Hippocampal formation (tissue), 2 donors: ENCODE measurements at regions not wholly inside any gene's neighbourhood (a gene's known extent, or its start where the extent isn't known, plus 50 kb on each side); places are given as distances from the start of the nearest gene placed in this dataset.
"Not testable (repeated sequence)": the region's sequence is repeated elsewhere in the genome, so short reads cannot be mapped to it uniquely, and the experiment has no call there.

ENCODE experiments used
- DNase-seq, 2 donors: peaks; one replicate each; lab custom pipeline; 2025; lab: John Stamatoyannopoulos, UW

- no peak for DNase-seq
Measured at GRCh38 chr10:33609546-33609945, 275.1 kb upstream of the NRP1 start.

GRCh38 chr10:33602278-33602677, 267.8 kb upstream of the NRP1 start:
- no peak for DNase-seq

- no peak for DNase-seq
Measured at GRCh38 chr10:33600381-33600780, 265.9 kb upstream of the NRP1 start.

- no peak for DNase-seq
Measured at GRCh38 chr10:33596422-33596821, 262.0 kb upstream of the NRP1 start.

- DNase-seq: no peak
Measured at GRCh38 chr10:33594475-33594874, 260.0 kb upstream of the NRP1 start.

- no peak for DNase-seq
Measured at GRCh38 chr10:33588974-33589600, 254.6 kb upstream of the NRP1 start.

- not testable (repeated sequence) for DNase-seq
Measured at GRCh38 chr10:33584596-33584995, 250.1 kb upstream of the NRP1 start.

- DNase-seq: no peak
Measured at GRCh38 chr10:33579996-33580395, 245.5 kb upstream of the NRP1 start.

- DNase-seq: no peak
Measured at GRCh38 chr10:33573606-33574005, 239.1 kb upstream of the NRP1 start.

GRCh38 chr10:33571616-33572015, 237.1 kb upstream of the NRP1 start:
- DNase-seq: no peak

- peak; percentile 16 to 51 for DNase-seq
Measured at GRCh38 chr10:33570495-33570894, 236.0 kb upstream of the NRP1 start.

GRCh38 chr10:33569702-33570101, 235.2 kb upstream of the NRP1 start:
- DNase-seq: no peak

GRCh38 chr10:33566426-33566825, 232.0 kb upstream of the NRP1 start:
- peak in 1 of 2 donors; percentile 1 for DNase-seq

- no peak for DNase-seq
Measured at GRCh38 chr10:33566001-33566400, 231.5 kb upstream of the NRP1 start.

- DNase-seq: no peak
Measured at GRCh38 chr10:33565231-33565630, 230.8 kb upstream of the NRP1 start.

- no peak for DNase-seq
Measured at GRCh38 chr10:33559105-33559504, 224.6 kb upstream of the NRP1 start.

GRCh38 chr10:33557313-33557712, 222.8 kb upstream of the NRP1 start:
- DNase-seq: no peak

GRCh38 chr10:33556620-33557019, 222.2 kb upstream of the NRP1 start:
- DNase-seq: no peak

GRCh38 chr10:33556103-33556502, 221.6 kb upstream of the NRP1 start:
- DNase-seq: no peak

GRCh38 chr10:33553748-33554571, 219.5 kb upstream of the NRP1 start:
- peak in 1 of 2 donors; percentile 9 for DNase-seq

GRCh38 chr10:33552290-33552689, 217.8 kb upstream of the NRP1 start:
- DNase-seq: no peak

- DNase-seq: no peak
Measured at GRCh38 chr10:33550811-33551210, 216.3 kb upstream of the NRP1 start.

- no peak for DNase-seq
Measured at GRCh38 chr10:33547976-33548375, 213.5 kb upstream of the NRP1 start.

GRCh38 chr10:33546031-33546430, 211.6 kb upstream of the NRP1 start:
- no peak for DNase-seq
